ENCODE measurements at regions not wholly inside any gene's neighbourhood (a gene's known extent, or its start where the extent isn't known, plus 50 kb on each side); places are given as distances from the start of the nearest gene placed in this dataset.
"Not testable (repeated sequence)": the region's sequence is repeated elsewhere in the genome, so short reads cannot be mapped to it uniquely, and the experiment has no call there.

DNA sequence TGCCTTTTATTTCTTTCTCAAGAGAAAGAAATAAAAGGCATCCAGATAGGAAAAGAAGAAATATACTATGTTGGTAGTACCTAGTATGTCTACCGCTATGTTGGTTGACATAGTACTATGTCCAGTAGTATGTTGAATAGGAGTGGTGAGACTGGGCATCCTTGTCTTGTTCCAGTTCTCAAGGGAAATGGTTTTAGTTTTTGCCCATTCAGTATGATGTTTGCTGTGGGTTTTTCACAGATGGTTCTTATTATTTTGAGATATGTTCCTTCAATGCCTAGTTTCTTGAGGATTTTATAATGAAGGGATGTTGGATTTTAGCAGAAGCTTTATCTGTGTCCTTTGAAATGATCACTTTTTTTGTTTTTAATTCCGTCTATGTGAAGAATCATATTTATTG lies 53.0 kb upstream of the CSNK1A1L start:
- intact Hi-C loops (cut with micrococcal nuclease): no loop called here
- Histone ChIP-seq H3K27me3 (ENCODE audit: insufficient read depth, low read length) (no peaks in the 10 kb centered on the region), H3K4me3 (ENCODE audit: low read length in 2 of 2) (no peak overlapping the region), H3K27ac (ENCODE audit: low read depth, low read length) (no peak overlapping the region), H3K36me3 (ENCODE audit: insufficient read depth, low read length) (no peaks in the 10 kb centered on the region), H3K9me3 (ENCODE audit: control insufficient read depth in 1 of 2, low read length in 2 of 2) (no peaks in the 10 kb centered on the region), H3K4me1 (ENCODE audit: insufficient read depth, low read length) (no peaks in the 10 kb centered on the region)
- Mint-ChIP-seq H3K4me3 (no peak overlapping the region), H3K9me3 (peaks cover 4 to 36% (median 18%) of the 10 kb centered on the region in 8 donors), H3K27me3 (peaks cover 0 to 4% of the 10 kb centered on the region in 2 donors), H3K4me1 (peaks cover 0 to 1% (median 0%) of the 10 kb centered on the region in 4 donors), H3K27ac (no peak overlapping the region), H3K36me3 (no peaks in the 10 kb centered on the region)
- CTCF ChIA-PET (ENCODE audit: partially characterized antibody): no interaction called here
- POLR2A ChIA-PET (ENCODE audit: partially characterized antibody): no interaction called here
- DNase-seq: no peak

DNA sequence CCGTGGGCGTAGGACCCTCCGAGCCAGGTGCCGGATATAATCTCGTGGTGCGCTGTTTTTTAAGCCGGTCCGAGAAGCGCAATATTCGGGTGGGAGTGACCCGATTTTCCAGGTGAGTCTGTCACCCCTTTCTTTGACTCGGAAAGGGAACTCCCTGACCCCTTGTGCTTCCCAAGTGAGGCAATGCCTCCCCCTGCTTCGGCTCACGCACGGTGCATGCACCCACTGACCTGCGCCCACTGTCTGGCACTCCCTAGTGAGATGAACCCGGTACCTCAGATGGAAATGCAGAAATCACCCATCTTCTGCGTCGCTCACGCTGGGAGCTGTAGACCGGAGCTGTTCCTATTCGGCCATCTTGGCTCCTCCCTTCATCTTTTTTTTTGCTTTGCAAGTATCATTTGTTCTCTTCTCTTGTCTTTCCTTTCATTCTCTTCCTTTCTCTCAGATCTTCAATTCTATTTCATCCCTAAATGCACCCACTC lies 50.2 kb upstream of the CSNK1A1L start:
- intact Hi-C loops (cut with micrococcal nuclease); H3K27ac Mint-ChIP-seq; H3K4me3 Mint-ChIP-seq: not testable (repeated sequence)

More for the DNA sequence above, 50.2 kb upstream of the CSNK1A1L start:
- DNase-seq; H3K27ac ChIP-seq (ENCODE audit: low read depth, low read length); POLR2A ChIA-PET (ENCODE audit: partially characterized antibody); H3K4me1 ChIP-seq (ENCODE audit: insufficient read depth, low read length); H3K36me3 Mint-ChIP-seq; H3K4me3 ChIP-seq (ENCODE audit: low read length in 2 of 2); H3K4me1 Mint-ChIP-seq; H3K27me3 ChIP-seq (ENCODE audit: insufficient read depth, low read length); H3K36me3 ChIP-seq (ENCODE audit: insufficient read depth, low read length); H3K9me3 ChIP-seq (ENCODE audit: control insufficient read depth in 1 of 2, low read length in 2 of 2); H3K27me3 Mint-ChIP-seq; CTCF ChIA-PET (ENCODE audit: partially characterized antibody): not testable (repeated sequence)
- peaks cover 0 to 21% (median 13%) of the 10 kb centered on the region in 8 donors for H3K9me3 Mint-ChIP-seq

All from CD4-positive, alpha-beta memory T cell (primary cell).